TTC549 (cell line): ENCODE measurements at regions not wholly inside any gene's neighbourhood (a gene's known extent, or its start where the extent isn't known, plus 50 kb on each side); places are given as distances from the start of the nearest gene placed in this dataset.
"Not testable (repeated sequence)": the region's sequence is repeated elsewhere in the genome, so short reads cannot be mapped to it uniquely, and the experiment has no call there.

Experiments used
- FAIRE-seq: peaks from 2 replicates; lab custom pipeline; 2012; peaks lifted over from hg19 to GRCh38; lab: Jason Lieb, UNC

DNA sequence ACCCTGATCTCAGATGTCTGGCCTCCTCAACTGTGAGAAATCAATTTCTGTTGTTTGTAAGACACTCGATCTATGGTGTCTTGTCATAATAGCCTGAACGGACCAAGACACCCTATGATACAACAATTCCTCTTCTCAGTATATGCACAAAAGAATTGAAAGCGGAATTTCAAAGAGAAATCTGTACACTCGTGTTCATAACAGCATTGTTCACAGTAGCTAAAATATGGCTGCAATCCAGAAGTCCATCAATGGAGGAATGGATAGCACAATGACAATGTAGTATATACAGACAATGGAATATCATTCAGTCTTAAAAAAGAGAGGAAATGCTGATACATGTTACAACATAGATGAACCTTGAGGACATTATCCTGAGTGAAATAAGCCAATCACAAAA, 354.6 kb downstream of the SFMBT2 start:
- FAIRE-seq, result no peak

- FAIRE-seq, result no peak
Observed at GRCh38 chr10:7054915-7055314, 355.9 kb downstream of the SFMBT2 start.

GRCh38 chr10:7053195-7053594, 357.6 kb downstream of the SFMBT2 start:
- no peak for FAIRE-seq

GRCh38 chr10:7050024-7050423, 360.8 kb downstream of the SFMBT2 start:
- not testable (repeated sequence) for FAIRE-seq

GRCh38 chr10:7048061-7048460, 362.8 kb downstream of the SFMBT2 start:
- FAIRE-seq, result no peak

DNA sequence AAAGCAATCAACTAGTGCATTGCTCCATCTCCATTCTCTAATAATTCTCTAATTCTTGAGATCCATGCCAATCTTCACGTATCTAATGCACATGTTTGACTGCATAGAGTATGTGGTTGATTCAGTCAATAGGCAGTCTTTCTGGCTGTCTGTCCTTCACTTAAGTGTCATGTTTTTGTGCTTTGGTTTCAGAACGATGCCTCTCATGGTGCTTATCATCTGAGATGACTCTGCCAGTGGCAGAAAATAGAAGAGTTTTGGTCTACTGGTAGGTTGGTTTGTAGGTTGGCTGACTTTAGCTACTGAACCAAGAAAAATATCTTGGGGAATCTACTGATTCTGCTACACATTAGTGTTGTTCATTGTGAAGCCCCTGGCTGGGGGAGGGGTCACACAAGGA, 364.2 kb downstream of the SFMBT2 start:
- no peak for FAIRE-seq

GRCh38 chr10:7045891-7046599, 364.8 kb downstream of the SFMBT2 start:
- no peak for FAIRE-seq

DNA sequence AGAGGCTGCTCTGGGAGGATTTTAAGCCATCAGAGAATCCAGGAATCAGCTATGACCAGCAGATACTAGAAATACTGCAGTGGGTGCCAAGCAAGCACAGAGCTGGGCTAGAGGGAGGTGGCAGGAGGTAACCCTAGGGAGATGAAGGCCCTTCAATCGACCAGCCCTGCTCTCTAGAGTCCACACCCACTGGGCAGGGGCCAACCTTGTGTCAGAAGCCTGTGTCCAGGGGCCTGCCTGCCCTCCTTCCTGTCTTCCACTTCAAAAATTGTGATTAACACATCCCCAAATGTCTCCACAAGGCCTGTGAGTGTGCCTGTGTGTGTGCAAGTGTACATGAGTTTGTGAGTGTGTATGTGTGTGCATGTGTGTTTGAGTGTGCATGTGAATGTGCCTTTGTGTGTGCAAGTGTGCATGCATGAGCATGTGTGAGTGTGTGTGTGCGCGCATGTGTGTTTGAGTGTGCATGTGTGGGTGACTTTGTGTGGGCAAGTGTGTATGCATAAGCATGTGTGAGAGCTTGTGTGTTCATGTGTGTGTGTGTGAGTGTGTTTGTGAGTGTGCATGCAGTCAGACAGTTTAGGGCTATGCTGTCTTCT, 367.7 kb downstream of the SFMBT2 start:
- FAIRE-seq, result no peak

DNA sequence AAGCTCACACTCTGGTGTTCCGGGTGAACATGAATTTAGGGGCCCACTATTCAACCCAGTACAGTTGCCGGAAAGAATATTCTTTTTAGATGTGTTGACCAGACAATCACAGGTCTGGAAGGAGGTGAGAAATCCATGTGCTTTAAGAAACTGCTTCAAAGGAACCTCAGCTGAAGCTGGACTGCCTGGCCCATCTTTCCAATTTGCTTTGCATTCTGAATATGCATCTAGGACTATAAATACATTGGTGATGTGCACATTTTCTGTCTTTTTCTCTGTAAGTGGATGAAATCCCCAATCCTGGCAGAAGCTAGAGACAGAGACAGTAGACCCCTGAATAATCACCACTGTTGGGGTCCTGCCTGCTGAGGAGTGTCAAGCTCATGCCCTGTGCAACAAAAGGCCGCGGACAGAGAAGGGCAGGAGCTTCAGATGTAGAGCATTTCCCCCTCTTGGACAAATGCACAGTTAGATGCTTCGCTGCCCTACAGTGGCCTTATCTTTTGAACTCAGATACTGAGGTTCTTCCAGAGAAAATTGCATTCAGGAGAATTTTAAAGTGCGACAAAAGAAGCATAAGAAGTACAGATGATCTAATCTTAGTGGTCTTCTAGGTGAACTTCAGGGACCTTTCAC, 368.3 kb downstream of the SFMBT2 start:
- no peak for FAIRE-seq

DNA sequence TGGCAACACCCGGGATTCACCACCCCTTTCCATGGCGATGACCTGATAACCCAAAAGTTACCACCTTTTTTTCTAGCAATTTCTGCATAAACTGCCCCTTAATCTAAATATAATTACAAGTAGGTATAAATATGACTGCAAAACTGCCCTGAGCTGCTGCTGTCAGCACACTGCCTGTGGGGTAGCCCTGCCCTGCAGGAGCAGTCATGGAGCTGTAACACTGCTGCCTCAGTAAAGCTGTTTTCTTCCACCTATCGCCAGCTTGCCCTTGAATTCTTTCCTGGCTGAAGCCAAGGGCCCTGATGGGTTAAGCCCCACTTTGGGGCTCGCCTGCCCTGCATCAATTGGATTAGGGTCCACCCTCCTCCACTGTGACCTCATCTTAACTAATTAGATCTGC, 368.8 kb downstream of the SFMBT2 start:
- no peak for FAIRE-seq

GRCh38 chr10:7040681-7041080, 370.2 kb downstream of the SFMBT2 start:
- FAIRE-seq, result no peak

DNA sequence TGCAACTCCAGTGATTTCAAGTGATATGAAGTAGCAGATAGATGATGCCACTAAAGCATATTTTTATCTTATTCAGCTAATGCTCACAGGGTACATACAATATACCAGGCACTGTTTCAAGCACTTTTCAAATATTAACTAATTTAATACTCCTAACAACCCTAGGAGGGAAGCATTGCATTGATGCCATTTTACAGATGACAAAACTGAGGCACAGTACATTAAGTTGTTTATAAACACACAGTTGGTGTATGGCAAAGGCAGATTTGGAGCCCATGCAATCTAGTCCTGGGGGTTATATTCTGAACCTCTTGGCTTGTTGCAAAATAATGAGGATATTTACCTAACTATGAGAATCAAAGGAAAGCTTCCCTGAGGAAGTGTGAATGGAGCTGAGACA, 371.0 kb downstream of the SFMBT2 start:
- no peak for FAIRE-seq

DNA sequence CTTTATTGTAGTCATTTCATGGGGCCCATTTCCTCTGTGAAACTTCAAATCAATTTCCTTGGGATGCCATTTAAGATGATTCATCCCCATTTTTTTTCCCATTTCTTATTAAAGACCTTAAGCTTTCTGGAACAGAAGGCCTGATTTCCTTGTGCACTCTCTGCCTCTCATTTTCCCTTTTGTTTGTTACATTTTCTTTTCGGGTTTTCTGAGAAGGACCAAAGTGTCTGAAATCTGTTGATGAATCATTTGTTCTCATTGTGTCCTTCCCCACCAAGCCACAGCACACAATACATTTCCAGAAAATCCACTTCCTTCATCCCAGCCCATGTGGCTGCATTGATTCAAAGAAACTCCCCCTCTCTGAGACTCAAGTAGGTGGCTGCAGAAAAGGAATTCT, 372.4 kb downstream of the SFMBT2 start:
- FAIRE-seq, result no peak

GRCh38 chr10:7037434-7037833, 373.4 kb downstream of the SFMBT2 start:
- FAIRE-seq, result not testable (repeated sequence)

DNA sequence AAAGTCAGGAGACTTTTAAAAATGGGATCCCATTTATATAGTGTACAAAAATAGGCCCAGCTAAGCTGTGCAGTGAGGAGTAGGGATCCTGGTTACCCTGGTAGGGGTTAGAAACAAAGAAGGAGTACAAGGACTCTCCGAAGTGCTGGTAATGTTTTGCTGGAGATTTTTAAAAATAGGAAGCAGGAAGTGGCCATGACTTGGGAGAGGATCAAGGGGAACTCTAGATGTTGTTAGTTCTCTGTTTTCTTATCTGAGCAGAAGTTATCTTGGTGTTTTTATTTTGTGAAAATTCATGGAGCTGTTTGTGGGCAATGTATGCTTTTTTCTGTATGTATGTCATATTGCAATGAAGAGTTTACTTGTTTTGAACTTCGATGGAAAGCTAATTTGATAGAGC, 373.9 kb downstream of the SFMBT2 start:
- FAIRE-seq, result no peak

DNA sequence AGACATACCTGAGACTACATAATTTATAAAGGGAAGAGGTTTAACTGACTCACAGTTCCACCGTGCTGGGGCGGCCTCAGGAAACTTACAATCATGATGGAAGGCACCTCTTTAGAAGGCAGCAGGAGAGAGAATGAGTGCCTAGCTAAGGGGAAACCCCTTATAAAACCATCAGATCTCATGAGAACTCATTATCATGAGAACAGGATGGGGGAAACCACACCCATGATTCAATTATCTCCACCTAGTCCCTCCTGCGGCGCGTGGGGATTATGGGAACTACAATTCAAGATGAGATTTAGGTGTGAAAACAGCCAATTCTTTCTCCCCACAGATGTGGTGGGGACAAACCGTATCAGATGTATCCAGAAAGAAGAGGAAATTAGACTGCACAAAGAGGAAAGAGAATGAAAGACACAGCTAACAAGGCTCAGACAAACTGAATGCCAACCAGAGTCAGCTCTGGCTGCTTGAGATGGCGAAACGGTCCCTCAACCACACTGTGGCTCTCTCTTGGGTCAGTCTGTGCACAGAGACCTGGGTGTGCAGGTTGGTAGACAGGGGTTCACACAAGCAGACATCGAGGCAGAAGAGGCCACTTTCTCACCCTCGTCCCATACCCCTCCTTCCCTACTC, 375.6 kb downstream of the SFMBT2 start:
- no peak for FAIRE-seq

- no peak for FAIRE-seq
Observed at GRCh38 chr10:7033031-7033430, 377.8 kb downstream of the SFMBT2 start.

- FAIRE-seq, result no peak
Observed at GRCh38 chr10:7030134-7030855, 380.5 kb downstream of the SFMBT2 start.

DNA sequence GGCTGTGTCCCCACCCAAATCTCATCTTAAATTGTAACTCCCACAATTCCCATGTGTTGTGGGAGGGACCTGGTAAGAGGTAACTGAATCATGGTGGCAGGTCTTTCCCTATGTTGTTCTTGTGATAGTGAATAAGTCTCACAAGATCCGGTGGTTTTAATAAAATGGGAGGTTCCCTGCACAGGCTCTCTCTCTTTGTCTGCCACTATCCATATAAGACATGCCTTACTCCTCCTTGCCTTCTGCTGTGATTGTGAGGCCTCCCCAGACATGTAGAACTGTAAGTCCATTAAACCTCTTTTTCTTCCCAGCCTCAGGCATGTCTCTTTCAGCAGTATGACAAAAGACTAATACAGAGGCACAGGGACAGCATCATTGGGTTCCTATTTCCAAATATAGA, 381.2 kb downstream of the SFMBT2 start:
- FAIRE-seq, result no peak

DNA sequence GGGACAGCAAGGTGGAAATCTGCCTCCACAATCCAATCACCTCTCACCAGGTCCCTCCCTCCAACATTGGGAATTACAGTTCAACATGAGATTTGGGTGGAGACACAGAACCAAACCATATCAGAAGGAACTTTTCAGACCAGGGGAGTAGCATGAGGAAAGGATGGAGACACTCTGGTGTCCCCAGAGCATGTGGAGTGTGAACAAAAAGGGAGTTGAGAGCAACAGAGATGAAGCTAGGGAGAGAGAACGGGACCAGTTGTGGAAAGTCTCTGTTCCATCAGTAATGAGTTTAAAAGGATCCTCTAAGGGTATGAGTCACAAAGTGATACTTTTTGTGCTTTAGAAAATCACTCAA, 382.0 kb downstream of the SFMBT2 start:
- no peak for FAIRE-seq

- FAIRE-seq, result no peak
Observed at GRCh38 chr10:7027913-7028808, 382.7 kb downstream of the SFMBT2 start.
